T1000 (cell line): ENCODE measurements at regions not wholly inside any gene's neighbourhood (a gene's known extent, or its start where the extent isn't known, plus 50 kb on each side); places are given as distances from the start of the nearest gene placed in this dataset.
A peak's percentile ranks its signal among the peaks of the same experiment; 100 is the strongest.

Source experiments
- DNase-seq: peaks from one replicate; lab custom pipeline; 2025; ENCODE audit warnings: mixed read lengths; lab: John Stamatoyannopoulos, UW

DNA sequence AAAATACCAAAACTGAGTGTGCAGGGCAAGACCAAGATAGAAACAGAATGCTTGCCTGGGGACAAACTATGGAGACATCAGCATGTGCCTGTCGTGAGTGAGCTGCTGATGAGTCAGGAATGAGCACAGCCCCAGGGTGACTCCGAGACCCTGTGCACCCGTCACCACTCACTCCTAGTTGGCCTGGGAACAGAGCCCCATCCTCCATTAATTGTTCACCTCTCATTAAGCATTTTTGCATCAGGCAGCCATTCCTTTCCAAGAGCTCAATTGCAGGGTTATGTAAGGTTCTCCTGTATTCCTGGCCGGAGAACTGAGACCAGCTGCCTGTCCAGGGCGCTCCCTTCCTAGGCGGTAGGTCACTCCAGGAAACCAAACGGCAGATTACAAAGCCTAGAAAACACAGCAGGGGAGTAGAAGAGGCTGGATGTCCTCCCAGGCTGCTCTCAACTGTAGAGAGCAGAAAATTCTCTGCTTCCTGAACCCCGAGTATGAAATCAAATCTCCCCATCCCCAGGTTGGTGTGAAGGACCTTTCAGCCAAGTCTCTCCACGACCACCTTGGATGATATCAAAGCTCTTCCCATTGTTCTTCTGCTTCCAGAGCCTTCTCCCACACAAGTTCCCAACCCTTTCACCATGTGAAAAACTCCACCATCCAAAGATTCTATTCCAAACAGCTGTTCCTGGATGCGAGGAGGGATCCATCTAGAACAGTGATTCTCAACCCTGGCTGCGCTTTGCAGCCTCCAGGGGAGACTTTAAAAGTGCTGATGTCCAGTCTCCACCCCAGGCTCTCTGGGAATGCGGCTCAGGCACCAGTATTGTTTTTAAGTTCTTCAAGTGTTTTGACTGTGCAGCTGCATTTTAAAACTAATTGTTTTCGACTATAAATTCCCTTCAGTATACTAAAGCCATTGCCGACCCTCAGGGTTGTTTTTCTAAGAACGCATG is 532.6 kb upstream of the JARID2 start:
- peak; percentile 59 for DNase-seq

- DNase-seq: no peak
These were observed 531.8 kb upstream of the JARID2 start for GRCh38 chr6:14713966-14714631.

DNA sequence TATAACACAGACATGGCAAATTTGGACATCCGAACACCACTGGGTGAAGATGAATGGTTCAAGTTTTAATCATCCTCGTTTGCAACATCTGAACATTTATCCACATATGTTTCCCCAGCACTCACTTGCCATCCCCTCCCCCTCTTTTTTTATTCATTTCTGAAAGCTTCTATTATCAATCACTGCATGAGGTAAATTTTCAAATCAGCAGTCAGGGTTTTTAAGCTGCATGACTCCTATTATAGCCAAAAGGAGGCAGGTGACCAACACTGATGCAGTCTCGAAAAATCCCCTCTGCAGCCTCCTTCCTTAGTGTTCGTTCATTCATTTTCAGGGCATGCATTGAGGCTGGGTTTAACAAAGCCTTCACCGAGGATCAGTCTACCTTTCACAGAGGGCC is 530.8 kb upstream of the JARID2 start:
- no peak for DNase-seq

DNA sequence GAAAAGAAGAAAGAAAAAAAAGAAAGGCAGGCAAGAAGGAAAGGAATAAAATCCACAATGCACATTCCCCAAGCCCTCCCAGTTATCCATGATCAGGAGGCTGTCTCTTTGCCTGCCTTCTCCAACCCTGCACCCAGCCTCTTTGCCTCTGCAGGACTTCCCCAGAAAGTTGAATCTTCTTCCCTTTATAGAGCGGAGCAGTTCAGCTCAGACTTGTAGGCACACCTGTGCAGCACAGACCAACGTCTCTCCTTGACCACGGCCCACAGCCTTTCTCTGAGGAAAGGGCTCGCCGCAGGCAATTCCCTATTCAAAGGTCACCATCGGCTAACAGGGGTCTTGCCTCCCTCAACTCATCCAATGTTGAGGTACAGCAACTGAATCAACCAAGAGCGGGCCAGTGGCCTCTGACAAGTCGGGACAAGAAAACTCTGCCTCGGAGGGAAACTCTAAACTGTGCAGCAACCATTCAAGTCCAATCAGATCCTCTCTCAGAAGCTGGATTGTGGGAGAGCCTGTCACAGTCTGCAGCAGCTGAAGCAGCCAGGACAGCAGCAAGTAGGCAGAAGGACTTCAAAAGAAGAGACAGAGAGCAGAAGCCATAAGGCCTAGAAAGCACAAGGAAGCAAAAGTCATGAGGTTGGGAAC is 529.2 kb upstream of the JARID2 start:
- no peak for DNase-seq

- DNase-seq: no peak
These were observed 528.6 kb upstream of the JARID2 start for GRCh38 chr6:14717307-14717706.

DNA sequence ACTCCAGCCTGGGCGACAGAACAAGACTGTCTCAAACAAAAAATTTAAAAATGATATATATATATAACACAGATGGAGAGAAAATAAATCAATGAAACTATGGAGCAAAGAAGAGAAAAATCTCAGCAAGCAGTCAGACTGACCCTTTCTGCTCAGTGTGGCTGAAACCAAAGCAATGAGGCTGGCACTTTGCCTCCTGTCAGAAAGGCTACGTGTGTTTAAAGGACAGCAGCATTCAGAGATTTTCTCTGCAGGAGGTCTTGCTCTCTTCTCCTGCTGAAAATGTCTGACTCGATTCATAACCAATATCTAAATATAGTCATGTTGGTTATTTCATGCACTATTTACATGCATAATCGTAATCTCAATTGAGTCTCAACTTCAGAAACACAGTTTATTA is 527.0 kb upstream of the JARID2 start:
- DNase-seq: no peak

- no peak for DNase-seq
These were observed 526.6 kb upstream of the JARID2 start for GRCh38 chr6:14719270-14719669.

- no peak for DNase-seq
These were observed 525.3 kb upstream of the JARID2 start for GRCh38 chr6:14720411-14721102.

DNA sequence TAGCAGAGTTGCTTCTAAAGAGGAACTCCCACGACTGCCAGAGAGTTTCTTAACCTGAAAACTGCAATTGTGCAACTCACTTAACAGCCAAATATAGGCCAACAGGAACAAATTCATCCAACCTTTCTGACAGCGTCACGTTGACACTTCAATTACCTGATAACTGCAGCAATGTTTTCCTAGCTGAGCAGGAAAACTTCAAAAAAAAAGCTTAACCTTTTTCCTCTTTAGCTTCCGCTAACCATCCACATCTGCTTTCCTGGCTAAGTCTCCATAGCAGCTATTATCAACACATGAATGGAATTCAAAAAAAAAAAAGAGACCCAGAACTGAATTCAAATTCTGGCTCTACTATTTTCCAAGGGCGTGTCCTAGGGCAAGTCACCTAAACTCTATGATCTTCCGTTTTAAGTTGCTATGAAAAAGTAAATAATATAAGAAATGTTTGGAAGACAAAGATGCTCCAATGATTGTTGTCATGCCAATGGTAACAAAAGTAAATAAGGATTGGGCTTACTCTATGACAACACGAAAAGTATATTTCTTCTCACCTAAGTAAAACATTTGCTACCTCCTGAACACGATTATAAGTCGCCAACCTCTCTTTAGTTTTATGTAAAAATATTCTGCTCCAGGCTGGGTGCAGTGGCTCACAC is 524.6 kb upstream of the JARID2 start:
- no peak for DNase-seq

- no peak for DNase-seq
These were observed 523.8 kb upstream of the JARID2 start for GRCh38 chr6:14722001-14722562.

DNA sequence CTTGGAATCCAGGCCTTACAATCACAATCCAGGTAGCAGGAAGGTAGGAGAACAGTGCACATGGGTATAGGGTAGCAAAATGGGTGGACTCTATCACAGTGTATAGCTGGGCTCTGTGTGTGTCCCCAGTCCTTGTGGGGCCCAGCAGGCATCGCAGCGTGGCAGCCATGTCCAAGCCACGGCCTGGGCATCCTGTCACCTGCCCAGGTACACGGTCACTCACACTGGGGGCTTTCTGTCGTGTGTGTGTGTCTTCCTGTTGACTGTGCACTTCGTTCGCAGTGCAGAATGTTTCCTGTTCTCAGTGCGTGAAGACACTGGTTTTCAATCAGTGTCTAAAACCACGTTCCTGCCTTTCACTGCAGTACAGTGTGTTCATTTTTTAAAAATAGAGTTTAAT is 523.2 kb upstream of the JARID2 start:
- DNase-seq: no peak

DNA sequence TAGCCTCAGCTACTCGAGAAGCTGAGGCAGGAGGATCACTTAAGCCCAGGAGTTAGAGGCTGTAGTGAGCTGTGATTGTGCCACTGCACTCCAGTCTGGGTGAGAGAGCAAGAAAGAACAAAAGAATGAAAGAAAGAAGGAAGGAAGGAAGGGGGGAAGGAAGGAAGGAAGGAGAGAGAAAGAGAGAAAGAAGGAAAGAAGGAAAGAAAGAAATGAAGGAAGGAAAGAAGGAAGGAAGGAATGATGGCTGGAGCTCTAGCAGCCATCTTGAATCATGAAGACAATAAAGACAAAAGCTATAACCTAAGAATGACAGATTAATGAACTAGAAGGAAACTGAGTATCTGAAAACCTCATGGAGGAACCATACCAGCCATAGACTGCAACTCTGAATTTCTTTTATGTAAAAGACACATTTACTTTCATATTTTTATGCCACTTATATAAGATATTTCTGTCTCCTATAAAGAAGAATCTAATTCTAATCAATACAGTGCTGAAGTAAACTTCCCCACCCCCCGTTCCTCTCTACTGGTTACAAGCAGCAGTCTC is 522.3 kb upstream of the JARID2 start:
- no peak for DNase-seq

- no peak for DNase-seq
These were observed 521.3 kb upstream of the JARID2 start for GRCh38 chr6:14724549-14724948.

- DNase-seq: no peak
These were observed 518.9 kb upstream of the JARID2 start for GRCh38 chr6:14726816-14727493.

DNA sequence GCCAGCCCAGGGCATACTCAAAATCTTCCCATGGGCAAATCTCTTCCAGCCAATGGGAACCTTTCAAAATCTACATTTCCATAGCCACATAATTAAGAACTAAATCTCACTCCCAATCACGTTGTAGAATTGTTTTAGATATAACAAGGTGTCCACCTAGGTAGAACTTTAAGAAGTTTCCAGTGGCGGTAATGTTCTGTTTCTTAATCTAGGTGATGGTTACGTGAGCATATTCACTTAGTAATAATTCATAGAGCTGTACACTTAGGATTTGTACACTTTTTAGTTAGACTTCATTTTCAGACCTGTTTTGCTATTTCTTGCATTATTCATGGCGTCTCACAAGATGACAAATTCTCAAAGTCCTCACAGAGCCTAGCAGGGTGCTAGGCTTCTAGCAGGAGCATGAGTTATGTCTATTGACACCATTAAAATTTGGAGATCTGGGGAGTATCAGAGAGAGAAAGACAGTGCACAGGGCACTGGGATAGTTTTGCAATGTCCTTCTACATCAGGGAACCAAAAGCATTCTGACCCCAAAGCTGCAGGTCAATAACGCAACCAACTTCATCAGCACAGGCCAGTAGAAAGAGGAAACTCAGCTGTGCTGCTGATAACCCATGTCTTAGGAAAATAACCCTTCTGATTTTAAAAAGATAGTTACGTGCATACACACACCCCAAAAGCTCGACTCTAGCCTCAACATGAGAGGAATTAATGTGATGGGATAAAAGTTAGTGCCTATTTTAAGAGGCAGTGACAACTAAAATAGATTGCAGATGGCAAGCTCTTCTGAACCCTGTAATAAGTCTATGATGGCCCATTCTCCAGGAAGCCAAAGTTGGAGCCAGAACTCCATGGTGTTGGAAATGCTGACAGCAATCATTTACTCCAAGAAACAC is 518.1 kb upstream of the JARID2 start:
- DNase-seq: no peak

- DNase-seq: no peak
These were observed 517.4 kb upstream of the JARID2 start for GRCh38 chr6:14728396-14729024.

DNA sequence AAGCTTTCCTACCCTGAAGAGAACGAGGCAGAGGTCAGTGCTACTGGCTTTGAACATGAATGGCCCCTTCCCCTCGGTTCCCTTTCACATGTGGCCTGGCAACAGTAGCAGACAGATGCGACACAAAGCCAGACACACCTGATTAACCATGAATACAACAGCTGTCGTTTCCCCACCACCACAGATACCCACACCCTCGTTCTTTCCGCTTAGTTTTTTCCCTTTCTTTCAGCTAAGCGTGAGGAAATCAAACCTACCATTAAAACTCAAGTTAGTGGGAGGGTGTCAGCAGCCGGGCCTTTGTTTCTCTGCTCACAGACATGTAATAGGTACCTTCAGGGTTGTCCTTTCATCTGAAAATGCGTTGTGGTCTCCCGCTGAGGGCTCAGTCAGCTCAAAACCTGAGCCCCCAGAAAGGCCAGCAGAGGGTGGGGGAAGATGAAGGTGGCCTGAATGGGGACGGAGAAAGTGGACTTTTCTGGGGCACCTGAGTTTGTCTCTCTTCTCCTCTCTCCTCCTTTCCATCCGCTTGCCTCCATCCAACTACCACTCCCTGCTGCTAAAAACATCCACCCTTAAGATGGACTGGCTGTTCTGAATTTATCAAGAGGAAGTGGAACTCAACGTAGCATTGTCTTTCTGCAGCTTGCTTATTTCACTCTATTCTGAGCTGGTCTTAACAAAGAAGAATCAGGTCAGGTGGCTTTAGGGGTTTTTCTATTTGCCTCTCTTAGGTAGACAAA is 516.6 kb upstream of the JARID2 start:
- DNase-seq: no peak

GRCh38 chr6:14730654-14731053 is 515.2 kb upstream of the JARID2 start:
- no peak for DNase-seq
